GM10266 (cell line): ENCODE measurements at regions not wholly inside any gene's neighbourhood (a gene's known extent, or its start where the extent isn't known, plus 50 kb on each side); places are given as distances from the start of the nearest gene placed in this dataset.
"Not testable (repeated sequence)": the region's sequence is repeated elsewhere in the genome, so short reads cannot be mapped to it uniquely, and the experiment has no call there.

Source experiments
- DNase-seq: peaks from one replicate; pipeline ENCODE4 v3.0.0; 2012; ENCODE audit errors: extremely low spot score
- TF ChIP-seq, protein P1 (sequence below): IDR thresholded peaks from 2 replicates; pipeline ENCODE4 v1.5.1; 2012; ENCODE audit warnings: mild to moderate bottlenecking, low read depth; ENCODE audit not compliant: control insufficient read depth, insufficient read depth; ENCODE audit errors: missing control alignments

DNA sequence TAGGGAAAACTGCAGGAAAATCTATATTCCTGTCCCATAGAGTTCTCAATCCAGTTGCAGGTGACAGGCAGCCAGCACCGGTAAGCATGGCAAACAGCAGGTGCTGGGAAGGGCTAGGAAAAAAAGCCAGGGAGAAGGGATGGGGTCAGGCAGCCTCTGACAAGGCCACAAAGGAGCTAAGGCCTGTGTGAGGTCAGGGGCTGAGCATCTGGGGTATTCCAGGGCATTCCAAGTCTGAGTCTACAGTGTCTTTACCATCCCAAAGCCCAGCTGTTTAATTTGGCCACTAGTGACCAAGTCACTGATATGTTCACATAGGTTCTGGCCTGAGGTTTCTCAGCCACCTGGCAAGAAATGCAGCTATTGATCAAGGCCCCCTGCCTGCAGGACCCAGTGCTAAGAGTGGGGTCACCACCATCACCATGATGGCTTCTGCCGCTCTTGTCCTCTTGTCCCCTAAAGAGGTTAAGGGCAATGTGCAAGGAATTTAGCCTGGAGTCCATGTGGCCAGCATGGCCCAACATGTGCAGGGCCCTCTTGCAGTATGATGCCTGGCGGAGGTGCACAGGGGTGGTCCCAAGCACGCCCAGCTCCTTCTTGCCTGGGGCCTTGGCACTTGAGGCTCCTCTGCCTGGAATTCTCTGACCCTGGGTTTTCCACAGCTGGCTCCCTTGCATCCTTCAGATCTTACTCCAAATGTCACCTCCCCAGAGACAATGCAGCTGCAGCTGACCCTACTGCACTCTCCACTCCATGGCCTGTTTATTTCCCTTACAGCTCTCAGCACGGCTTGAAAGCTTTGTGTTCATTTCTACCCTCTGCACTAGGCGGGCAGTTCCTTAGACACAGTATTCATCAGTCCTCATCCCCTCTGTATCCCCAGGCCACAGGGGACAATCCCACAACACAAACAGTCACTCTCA lies 213.1 kb downstream of the MSX2 start:
- DNase-seq = no peak
- TF ChIP-seq, protein P1, sequence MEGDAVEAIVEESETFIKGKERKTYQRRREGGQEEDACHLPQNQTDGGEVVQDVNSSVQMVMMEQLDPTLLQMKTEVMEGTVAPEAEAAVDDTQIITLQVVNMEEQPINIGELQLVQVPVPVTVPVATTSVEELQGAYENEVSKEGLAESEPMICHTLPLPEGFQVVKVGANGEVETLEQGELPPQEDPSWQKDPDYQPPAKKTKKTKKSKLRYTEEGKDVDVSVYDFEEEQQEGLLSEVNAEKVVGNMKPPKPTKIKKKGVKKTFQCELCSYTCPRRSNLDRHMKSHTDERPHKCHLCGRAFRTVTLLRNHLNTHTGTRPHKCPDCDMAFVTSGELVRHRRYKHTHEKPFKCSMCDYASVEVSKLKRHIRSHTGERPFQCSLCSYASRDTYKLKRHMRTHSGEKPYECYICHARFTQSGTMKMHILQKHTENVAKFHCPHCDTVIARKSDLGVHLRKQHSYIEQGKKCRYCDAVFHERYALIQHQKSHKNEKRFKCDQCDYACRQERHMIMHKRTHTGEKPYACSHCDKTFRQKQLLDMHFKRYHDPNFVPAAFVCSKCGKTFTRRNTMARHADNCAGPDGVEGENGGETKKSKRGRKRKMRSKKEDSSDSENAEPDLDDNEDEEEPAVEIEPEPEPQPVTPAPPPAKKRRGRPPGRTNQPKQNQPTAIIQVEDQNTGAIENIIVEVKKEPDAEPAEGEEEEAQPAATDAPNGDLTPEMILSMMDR = no peak

DNA sequence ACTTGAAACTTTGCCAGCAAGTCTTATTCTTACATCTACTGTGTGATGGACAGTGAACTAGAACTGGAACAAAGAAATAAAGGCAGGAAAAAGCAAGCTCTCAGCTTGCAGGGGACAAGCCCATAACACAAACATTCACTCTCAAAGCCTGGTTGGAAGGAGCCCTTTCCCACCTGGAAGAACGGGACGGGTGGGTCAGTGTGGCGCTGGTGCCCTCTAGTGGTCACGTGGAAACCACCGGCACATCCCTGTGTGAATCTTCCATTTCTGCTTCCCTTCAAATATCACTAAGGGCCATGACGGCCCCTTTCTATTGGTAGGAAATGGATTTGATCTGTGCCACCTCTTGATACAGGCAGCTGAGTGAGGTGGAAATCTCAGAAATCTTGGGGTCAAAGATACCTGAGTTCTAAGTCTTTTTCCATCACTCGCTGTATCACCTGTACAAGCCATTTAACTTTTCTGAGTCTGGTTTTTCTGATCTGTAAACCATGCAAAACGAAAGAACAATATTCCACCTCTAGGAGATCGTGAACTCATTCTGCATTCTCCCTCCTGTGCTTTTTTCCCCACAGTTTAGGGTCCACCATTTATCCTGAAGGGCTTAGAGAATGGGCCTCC lies 211.6 kb downstream of the MSX2 start:
- DNase-seq = peak; percentile 44
- TF ChIP-seq, protein P1 = peak; percentile 87

DNA sequence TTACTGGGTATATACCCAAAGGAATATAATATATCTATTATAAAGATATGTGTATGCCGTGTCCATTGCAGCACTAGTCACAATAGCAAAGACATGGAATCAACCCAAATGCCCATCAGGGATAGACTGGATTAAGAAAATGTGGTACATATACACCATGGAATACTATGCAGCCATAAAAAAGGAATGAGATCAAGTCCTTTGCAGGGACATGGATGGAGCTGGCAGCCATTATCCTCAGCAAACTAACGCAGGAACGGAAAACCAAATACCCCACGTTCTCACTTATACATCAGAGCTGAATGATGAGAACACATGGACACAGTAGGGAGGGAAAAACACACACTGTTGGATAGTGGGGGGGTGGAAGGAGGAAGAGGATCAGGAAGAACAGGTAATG lies 206.7 kb downstream of the MSX2 start:
- not testable (repeated sequence) for DNase-seq

DNA sequence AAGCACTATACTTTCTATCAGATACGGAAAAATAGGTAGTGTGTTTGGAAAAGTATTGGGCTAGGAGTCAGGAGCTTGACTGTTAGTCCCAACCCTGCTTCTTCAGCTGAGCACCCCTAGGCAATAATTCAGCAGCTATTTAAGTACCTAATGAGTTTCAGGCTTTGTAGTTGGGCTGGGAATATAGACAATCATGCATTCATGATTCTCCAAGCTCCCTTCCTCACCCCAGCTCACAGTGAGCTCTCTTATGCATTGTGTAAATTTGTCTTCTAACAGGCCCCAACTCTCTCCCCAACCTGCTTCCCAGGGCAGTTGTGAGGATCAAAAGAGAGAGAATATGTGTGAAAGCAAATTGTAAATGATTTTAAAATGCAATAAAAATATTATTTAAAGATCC lies 201.2 kb downstream of the MSX2 start:
- DNase-seq = no peak

DNA sequence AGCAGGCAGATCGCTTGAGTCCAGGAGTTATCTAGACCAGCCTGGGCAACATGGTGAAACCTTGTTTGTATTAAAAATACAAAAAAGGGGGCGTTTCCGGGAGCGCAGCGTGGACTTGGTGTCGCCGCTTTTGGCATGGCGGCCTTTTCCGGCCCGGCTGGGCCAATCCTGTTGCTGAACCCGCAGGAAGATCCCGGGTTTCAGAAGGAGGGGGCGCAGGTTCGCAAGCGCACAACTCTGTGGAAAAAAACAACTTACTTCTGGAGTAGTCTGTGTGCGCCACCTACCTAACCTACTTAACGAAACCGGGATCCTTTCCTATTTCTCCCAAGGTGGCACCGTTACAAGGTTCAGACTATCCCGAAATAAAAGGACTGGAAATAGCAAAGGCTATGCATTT lies 198.6 kb downstream of the MSX2 start:
- TF ChIP-seq, protein P1 = no peak
- DNase-seq = no peak

More for the DNA sequence above, 201.2 kb downstream of the MSX2 start:
- TF ChIP-seq, protein P1 = no peak

DNA sequence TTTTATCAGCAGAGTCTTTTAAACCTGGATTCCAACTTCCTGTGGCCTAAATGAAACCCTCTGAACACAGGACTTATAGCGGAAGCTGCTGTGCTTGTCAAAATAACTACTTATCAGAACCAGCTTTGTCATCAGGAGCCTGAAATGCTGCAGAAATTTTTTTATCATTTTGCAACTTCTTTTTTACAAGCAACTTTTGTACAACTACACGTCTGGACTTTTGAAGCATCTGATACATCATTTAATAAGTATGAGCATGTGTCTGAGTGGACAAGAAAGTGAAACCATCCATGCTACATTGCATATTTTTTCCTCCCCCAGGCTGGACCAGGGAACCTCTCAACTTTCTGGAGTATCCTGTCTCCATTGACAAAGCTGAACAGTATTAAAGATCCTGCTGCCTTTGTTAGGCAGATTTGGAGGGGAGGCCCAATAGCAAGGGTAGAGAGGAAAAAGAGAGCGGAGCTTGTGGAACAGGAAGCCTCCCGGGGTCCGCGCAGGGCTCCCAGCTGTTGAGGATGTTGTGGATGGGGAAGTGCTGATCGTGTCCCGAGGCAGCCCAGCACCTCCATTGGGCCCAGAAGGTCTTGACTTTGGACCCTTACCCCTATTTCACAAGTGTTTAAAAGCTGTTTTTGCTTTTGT lies 196.6 kb downstream of the MSX2 start:
- TF ChIP-seq, protein P1 = no peak
- DNase-seq = no peak

DNA sequence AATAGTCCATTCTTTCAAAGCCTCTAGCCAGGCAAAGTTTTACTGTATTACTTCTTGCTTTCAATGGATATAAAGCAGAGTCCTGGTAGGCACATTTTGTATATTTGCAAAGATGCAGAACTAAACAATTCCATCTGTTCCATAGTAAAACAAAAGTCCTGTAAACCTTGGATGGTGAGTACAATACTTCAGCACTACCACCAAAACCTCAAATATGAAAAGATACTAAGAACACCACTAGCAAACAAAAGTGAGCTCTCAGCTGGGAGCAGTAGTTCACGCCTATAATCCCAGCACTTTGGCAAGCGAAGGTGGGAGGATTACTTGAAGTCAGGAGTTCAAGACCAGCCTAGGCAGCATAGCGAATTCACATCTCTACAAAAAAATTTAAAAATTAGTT lies 195.0 kb downstream of the MSX2 start:
- no peak for DNase-seq
- TF ChIP-seq, protein P1 = no peak
